ENCODE measurements at regions not wholly inside any gene's neighbourhood (a gene's known extent, or its start where the extent isn't known, plus 50 kb on each side); places are given as distances from the start of the nearest gene placed in this dataset.

- Mint-ChIP-seq H3K27ac (no peak overlapping the region), H3K27me3 (ENCODE audit: low read depth in 3 of 3) (no peaks in the 10 kb centered on the region), H3K4me3 (no peak overlapping the region), H3K9me3 (peaks cover 0 to 10% (median 1%) of the 10 kb centered on the region in 6 donors), H3K4me1 (no peaks in the 10 kb centered on the region), H3K36me3 (no peaks in the 10 kb centered on the region)
- no peak for DNase-seq
Measured at GRCh38 chr14:49016381-49016780, 569.8 kb downstream of the RPS29 start.

- no peak overlapping the region for H3K27ac Mint-ChIP-seq
- H3K36me3 Mint-ChIP-seq, result no peaks in the 10 kb centered on the region
- H3K27me3 Mint-ChIP-seq (ENCODE audit: low read depth in 3 of 3), result no peaks in the 10 kb centered on the region
- H3K4me1 Mint-ChIP-seq, result no peaks in the 10 kb centered on the region
- no peak for DNase-seq
- peaks cover 0 to 6% (median 2%) of the 10 kb centered on the region in 6 donors for H3K9me3 Mint-ChIP-seq
- H3K4me3 Mint-ChIP-seq, result no peak overlapping the region
Measured at GRCh38 chr14:49014476-49014875, 571.7 kb downstream of the RPS29 start.

- no peaks in the 10 kb centered on the region for H3K27me3 Mint-ChIP-seq (ENCODE audit: low read depth in 3 of 3)
- no peaks in the 10 kb centered on the region for H3K36me3 Mint-ChIP-seq
- H3K9me3 Mint-ChIP-seq, result peaks cover 0 to 7% (median 2%) of the 10 kb centered on the region in 6 donors
- no peak for DNase-seq
- H3K4me1 Mint-ChIP-seq, result no peaks in the 10 kb centered on the region
- H3K27ac Mint-ChIP-seq, result no peak overlapping the region
- H3K4me3 Mint-ChIP-seq, result no peak overlapping the region
Measured at GRCh38 chr14:49008363-49008762, 577.8 kb downstream of the RPS29 start.

- no peaks in the 10 kb centered on the region for H3K36me3 Mint-ChIP-seq
- no peaks in the 10 kb centered on the region for H3K4me1 Mint-ChIP-seq
Measured at GRCh38 chr14:48991141-48991540, 595.0 kb downstream of the RPS29 start.

GRCh38 chr14:48983351-48983888 lies 602.8 kb downstream of the RPS29 start:
- no peak overlapping the region for H3K4me3 Mint-ChIP-seq
- no peak for DNase-seq
- H3K9me3 Mint-ChIP-seq, result peaks cover 0 to 13% (median 2%) of the 10 kb centered on the region in 6 donors
- H3K27me3 Mint-ChIP-seq (ENCODE audit: low read depth in 3 of 3), result peaks cover 0 to 1% (median 0%) of the 10 kb centered on the region in 3 donors
- H3K36me3 Mint-ChIP-seq, result no peaks in the 10 kb centered on the region
- no peaks in the 10 kb centered on the region for H3K4me1 Mint-ChIP-seq
- no peak overlapping the region for H3K27ac Mint-ChIP-seq

More at GRCh38 chr14:48991141-48991540, 595.0 kb downstream of the RPS29 start:
- Mint-ChIP-seq H3K4me3 (no peak overlapping the region), H3K27ac (no peak overlapping the region), H3K27me3 (ENCODE audit: low read depth in 3 of 3) (no peaks in the 10 kb centered on the region), H3K9me3 (peaks cover 0 to 4% (median 3%) of the 10 kb centered on the region in 6 donors)
- DNase-seq, result no peak

GRCh38 chr14:48974994-48975393 lies 611.2 kb downstream of the RPS29 start:
- no peak for DNase-seq
- Mint-ChIP-seq H3K4me1 (no peaks in the 10 kb centered on the region), H3K27ac (no peak overlapping the region), H3K36me3 (no peaks in the 10 kb centered on the region), H3K9me3 (peaks cover 4 to 9% (median 7%) of the 10 kb centered on the region in 6 donors), H3K27me3 (ENCODE audit: low read depth in 3 of 3) (peaks cover 0 to 2% (median 0%) of the 10 kb centered on the region in 3 donors), H3K4me3 (no peak overlapping the region)

- DNase-seq, result no peak
- H3K27ac Mint-ChIP-seq, result no peak overlapping the region
- peaks cover 3 to 13% (median 8%) of the 10 kb centered on the region in 6 donors for H3K9me3 Mint-ChIP-seq
- no peak overlapping the region for H3K4me3 Mint-ChIP-seq
- H3K36me3 Mint-ChIP-seq, result no peaks in the 10 kb centered on the region
- no peaks in the 10 kb centered on the region for H3K4me1 Mint-ChIP-seq
- peaks cover 0 to 6% (median 2%) of the 10 kb centered on the region in 3 donors for H3K27me3 Mint-ChIP-seq (ENCODE audit: low read depth in 3 of 3)
Measured at GRCh38 chr14:48973151-48973550, 613.0 kb downstream of the RPS29 start.

- Mint-ChIP-seq H3K4me1 (no peaks in the 10 kb centered on the region), H3K9me3 (peaks cover 5 to 18% (median 9%) of the 10 kb centered on the region in 6 donors), H3K27ac (no peak overlapping the region), H3K4me3 (no peak overlapping the region), H3K36me3 (no peaks in the 10 kb centered on the region), H3K27me3 (ENCODE audit: low read depth in 3 of 3) (peaks cover 2 to 8% (median 2%) of the 10 kb centered on the region in 3 donors)
- DNase-seq, result no peak
Measured at GRCh38 chr14:48970943-48971342, 615.2 kb downstream of the RPS29 start.

GRCh38 chr14:48967419-48967818 lies 618.8 kb downstream of the RPS29 start:
- Mint-ChIP-seq H3K9me3 (peaks cover 0 to 17% (median 5%) of the 10 kb centered on the region in 6 donors), H3K36me3 (no peaks in the 10 kb centered on the region), H3K4me1 (no peaks in the 10 kb centered on the region), H3K4me3 (no peak overlapping the region), H3K27ac (no peak overlapping the region), H3K27me3 (ENCODE audit: low read depth in 3 of 3) (peaks cover 2 to 8% (median 2%) of the 10 kb centered on the region in 3 donors)
- DNase-seq, result no peak

GRCh38 chr14:48963231-48963790 lies 622.9 kb downstream of the RPS29 start:
- H3K4me1 Mint-ChIP-seq, result no peaks in the 10 kb centered on the region
- no peak overlapping the region for H3K4me3 Mint-ChIP-seq
- no peak overlapping the region for H3K27ac Mint-ChIP-seq
- no peak for DNase-seq
- peaks cover 0 to 25% (median 2%) of the 10 kb centered on the region in 6 donors for H3K9me3 Mint-ChIP-seq
- peaks cover 2% of the 10 kb centered on the region in 3 donors for H3K27me3 Mint-ChIP-seq (ENCODE audit: low read depth in 3 of 3)
- no peaks in the 10 kb centered on the region for H3K36me3 Mint-ChIP-seq

GRCh38 chr14:48957486-48957885 lies 628.7 kb downstream of the RPS29 start:
- H3K27ac Mint-ChIP-seq, result no peak overlapping the region
- H3K9me3 Mint-ChIP-seq, result peaks cover 3 to 46% (median 6%) of the 10 kb centered on the region in 6 donors
- peaks cover 0 to 2% (median 1%) of the 10 kb centered on the region in 3 donors for H3K27me3 Mint-ChIP-seq (ENCODE audit: low read depth in 3 of 3)
- no peak for DNase-seq
- no peak overlapping the region for H3K4me3 Mint-ChIP-seq
- no peaks in the 10 kb centered on the region for H3K36me3 Mint-ChIP-seq
- H3K4me1 Mint-ChIP-seq, result no peaks in the 10 kb centered on the region

GRCh38 chr14:48955857-48956256 lies 630.3 kb downstream of the RPS29 start:
- no peak overlapping the region for H3K4me3 Mint-ChIP-seq
- peaks cover 0 to 3% (median 2%) of the 10 kb centered on the region in 3 donors for H3K27me3 Mint-ChIP-seq (ENCODE audit: low read depth in 3 of 3)
- no peak for DNase-seq
- H3K27ac Mint-ChIP-seq, result no peak overlapping the region
- H3K36me3 Mint-ChIP-seq, result no peaks in the 10 kb centered on the region
- no peaks in the 10 kb centered on the region for H3K4me1 Mint-ChIP-seq
- peaks cover 3 to 36% (median 6%) of the 10 kb centered on the region in 6 donors for H3K9me3 Mint-ChIP-seq

- H3K4me3 Mint-ChIP-seq, result no peak overlapping the region
- H3K9me3 Mint-ChIP-seq, result peaks cover 3 to 34% (median 10%) of the 10 kb centered on the region in 6 donors
- H3K27ac Mint-ChIP-seq, result no peak overlapping the region
- no peak for DNase-seq
- no peaks in the 10 kb centered on the region for H3K36me3 Mint-ChIP-seq
- H3K4me1 Mint-ChIP-seq, result no peaks in the 10 kb centered on the region
- H3K27me3 Mint-ChIP-seq (ENCODE audit: low read depth in 3 of 3), result peaks cover 0 to 3% (median 2%) of the 10 kb centered on the region in 3 donors
Measured at GRCh38 chr14:48954446-48954845, 631.7 kb downstream of the RPS29 start.

- H3K36me3 Mint-ChIP-seq, result no peaks in the 10 kb centered on the region
- no peak for DNase-seq
- peaks cover 0 to 9% (median 5%) of the 10 kb centered on the region in 6 donors for H3K9me3 Mint-ChIP-seq
- H3K27me3 Mint-ChIP-seq (ENCODE audit: low read depth in 3 of 3), result no peaks in the 10 kb centered on the region
- no peaks in the 10 kb centered on the region for H3K4me1 Mint-ChIP-seq
- H3K27ac Mint-ChIP-seq, result no peak overlapping the region
- H3K4me3 Mint-ChIP-seq, result no peak overlapping the region
Measured at GRCh38 chr14:48944809-48945208, 641.4 kb downstream of the RPS29 start.

GRCh38 chr14:48943913-48944312 lies 642.3 kb downstream of the RPS29 start:
- Mint-ChIP-seq H3K27ac (no peak overlapping the region), H3K4me3 (no peak overlapping the region), H3K4me1 (no peaks in the 10 kb centered on the region), H3K27me3 (ENCODE audit: low read depth in 3 of 3) (no peaks in the 10 kb centered on the region), H3K9me3 (peaks cover 0 to 10% (median 5%) of the 10 kb centered on the region in 6 donors), H3K36me3 (no peaks in the 10 kb centered on the region)
- DNase-seq, result no peak
